NCI-H1694 (cell line): ENCODE measurements at regions not wholly inside any gene's neighbourhood (a gene's known extent, or its start where the extent isn't known, plus 50 kb on each side); places are given as distances from the start of the nearest gene placed in this dataset.
"Not testable (repeated sequence)": the region's sequence is repeated elsewhere in the genome, so short reads cannot be mapped to it uniquely, and the experiment has no call there.

ENCODE experiments used
- DNase-seq: peaks from one replicate; lab custom pipeline; 2025; lab: John Stamatoyannopoulos, UW

- not testable (repeated sequence) for DNase-seq
Measured at GRCh38 chr2:158866082-158866481, 71.0 kb downstream of the DAPL1 start.

GRCh38 chr2:158867531-158868191 is 72.5 kb downstream of the DAPL1 start:
- not testable (repeated sequence) for DNase-seq

GRCh38 chr2:158868386-158868785 is 73.3 kb downstream of the DAPL1 start:
- not testable (repeated sequence) for DNase-seq

GRCh38 chr2:158869122-158869521 is 74.0 kb downstream of the DAPL1 start:
- not testable (repeated sequence) for DNase-seq

GRCh38 chr2:158869609-158870008 is 74.5 kb downstream of the DAPL1 start:
- DNase-seq: not testable (repeated sequence)

GRCh38 chr2:158878003-158878402 is 82.9 kb downstream of the DAPL1 start:
- DNase-seq: no peak

- no peak for DNase-seq
Measured at GRCh38 chr2:158879229-158879903, 84.2 kb downstream of the DAPL1 start.

- no peak for DNase-seq
Measured at GRCh38 chr2:158882297-158882696, 86.1 kb upstream of the TANC1 start.

- DNase-seq: not testable (repeated sequence)
Measured at GRCh38 chr2:158884552-158884951, 83.9 kb upstream of the TANC1 start.

- DNase-seq: not testable (repeated sequence)
Measured at GRCh38 chr2:158885018-158885678, 83.3 kb upstream of the TANC1 start.

- not testable (repeated sequence) for DNase-seq
Measured at GRCh38 chr2:158885679-158886050, 82.8 kb upstream of the TANC1 start.

GRCh38 chr2:158889135-158889853 is 79.1 kb upstream of the TANC1 start:
- no peak for DNase-seq

- no peak for DNase-seq
Measured at GRCh38 chr2:158890296-158890905, 78.0 kb upstream of the TANC1 start.

GRCh38 chr2:158893026-158893425 is 75.4 kb upstream of the TANC1 start:
- peak; percentile 93 for DNase-seq

GRCh38 chr2:158893474-158893873 is 75.0 kb upstream of the TANC1 start:
- DNase-seq: no peak

- DNase-seq: no peak
Measured at GRCh38 chr2:158894078-158894477, 74.4 kb upstream of the TANC1 start.

- DNase-seq: no peak
Measured at GRCh38 chr2:158894572-158894971, 73.9 kb upstream of the TANC1 start.

GRCh38 chr2:158900345-158900744 is 68.1 kb upstream of the TANC1 start:
- no peak for DNase-seq

GRCh38 chr2:158902005-158902398 is 66.4 kb upstream of the TANC1 start:
- DNase-seq: no peak

- DNase-seq: no peak
Measured at GRCh38 chr2:158903711-158904405, 64.6 kb upstream of the TANC1 start.

- no peak for DNase-seq
Measured at GRCh38 chr2:158904627-158905177, 63.7 kb upstream of the TANC1 start.
